ENCODE measurements at regions not wholly inside any gene's neighbourhood (a gene's known extent, or its start where the extent isn't known, plus 50 kb on each side); places are given as distances from the start of the nearest gene placed in this dataset.

GRCh38 chr13:83958531-83958930, 76.3 kb upstream of the SLITRK1 start:
- DNase-seq: no peak

GRCh38 chr13:83955011-83955410, 72.7 kb upstream of the SLITRK1 start:
- DNase-seq: no peak

- DNase-seq: no peak
Measured at GRCh38 chr13:83953916-83954315, 71.6 kb upstream of the SLITRK1 start.

- no peak for DNase-seq
Measured at GRCh38 chr13:83950293-83950692, 68.0 kb upstream of the SLITRK1 start.

GRCh38 chr13:83943530-83944279, 61.4 kb upstream of the SLITRK1 start:
- no peak for DNase-seq

- no peak for DNase-seq
Measured at GRCh38 chr13:83941701-83942335, 59.5 kb upstream of the SLITRK1 start.

GRCh38 chr13:83940742-83941141, 58.5 kb upstream of the SLITRK1 start:
- no peak for DNase-seq

GRCh38 chr13:83937579-83937978, 55.3 kb upstream of the SLITRK1 start:
- no peak for DNase-seq

GRCh38 chr13:83935566-83935965, 53.3 kb upstream of the SLITRK1 start:
- DNase-seq: no peak
